GM12878 (cell line): ENCODE measurements at regions not wholly inside any gene's neighbourhood (a gene's known extent, or its start where the extent isn't known, plus 50 kb on each side); places are given as distances from the start of the nearest gene placed in this dataset.

Source experiments
- BMI1 ChIP-seq: fragments of 450-650 bp; IDR thresholded peaks from 2 replicates; pipeline ENCODE4 v1.6.1; 2016; ENCODE audit warnings: mild to moderate bottlenecking, moderate library complexity, borderline replicate concordance
- CBX5 ChIP-seq: sonication (generic); IDR thresholded peaks from 2 replicates; pipeline ENCODE4 v1.6.1; 2016; ENCODE audit warnings: low read depth, moderate library complexity, mild to moderate bottlenecking, inconsistent platforms
- CEBPB ChIP-seq, 2 experiments: fragments of 150-350 bp in 1 of 2; IDR thresholded peaks; 2 replicates each; pipeline ENCODE4 v1.6.1; 2012 to 2014; ENCODE audit warnings: low read depth in 2 of 2, low read length in 2 of 2, borderline replicate concordance in 1 of 2, inconsistent platforms in 1 of 2
- CTCF ChIP-seq, 3 experiments: IDR thresholded peaks in 2 of 3; conservative IDR thresholded peaks in 1 of 3; 2 replicates each; pipeline ENCODE4 v1.5.1; 2011; ENCODE audit warnings: low read depth in 3 of 3, low read length in 3 of 3, mild to moderate bottlenecking in 3 of 3, control low read depth in 2 of 3, moderate library complexity in 2 of 3, inconsistent platforms in 1 of 3, mixed read lengths in 1 of 3; ENCODE audit not compliant: control insufficient read depth in 2 of 3, insufficient read depth in 1 of 3; ENCODE audit errors: extremely low read depth in 1 of 3
- EGR1 ChIP-seq, 2 experiments: IDR thresholded peaks; 1 replicate in 1 of 2; 2 replicates in 1 of 2; pipeline ENCODE4 v1.6.1; 2011 to 2012; ENCODE audit warnings: low read depth in 2 of 2, low read length in 2 of 2, borderline replicate concordance in 1 of 2, mild to moderate bottlenecking in 1 of 2, moderate library complexity in 1 of 2
- EP300 ChIP-seq, 2 experiments: fragments of 150-350 bp in 1 of 2; IDR thresholded peaks; 2 replicates each; pipeline ENCODE4 v1.6.1; 2011 to 2012; ENCODE audit warnings: low read depth in 2 of 2, low read length in 2 of 2, borderline replicate concordance in 1 of 2, improper control_type of control experiment in 1 of 2, inconsistent platforms in 1 of 2; ENCODE audit not compliant: control insufficient read depth in 1 of 2
- EZH2 ChIP-seq: IDR thresholded peaks from 2 replicates; pipeline ENCODE4 v1.6.1; 2012; ENCODE audit warnings: low read depth, mild to moderate bottlenecking, control low read depth, inconsistent platforms, low read length, borderline replicate concordance; ENCODE audit not compliant: control insufficient read depth
- JUNB ChIP-seq: IDR thresholded peaks from 2 replicates; pipeline ENCODE4 v1.6.1; 2016; ENCODE audit warnings: antibody characterized with exemption, mild to moderate bottlenecking
- MAX ChIP-seq: IDR thresholded peaks from 2 replicates; pipeline ENCODE4 v1.6.1; 2012; ENCODE audit warnings: low read depth, low read length, improper control_type of control experiment
- POLR2AphosphoS2 ChIP-seq: IDR thresholded peaks from 2 replicates; pipeline ENCODE4 v1.6.1; 2011; ENCODE audit warnings: low read depth, mild to moderate bottlenecking, low read length, improper control_type of control experiment, moderate library complexity
- SMARCA5 ChIP-seq: fragments of 450-650 bp; IDR thresholded peaks from 2 replicates; pipeline ENCODE4 v1.6.1; 2017; ENCODE audit warnings: mild to moderate bottlenecking
- TARDBP ChIP-seq: IDR thresholded peaks from 2 replicates; pipeline ENCODE4 v1.6.1; 2016; ENCODE audit warnings: borderline replicate concordance
- USF1 ChIP-seq: IDR thresholded peaks from 2 replicates; pipeline ENCODE4 v1.6.1; 2011; ENCODE audit warnings: borderline replicate concordance, low read depth, mild to moderate bottlenecking, moderate library complexity, mixed read lengths, low read length; ENCODE audit not compliant: insufficient read depth; ENCODE audit errors: extremely low read length
- TF ChIP-seq, protein P1 (sequence below): fragments of 450-650 bp; IDR thresholded peaks from 2 replicates; pipeline ENCODE4 v1.6.1; 2018; ENCODE audit warnings: borderline replicate concordance, mild to moderate bottlenecking; ENCODE audit not compliant: partially characterized antibody

- TF ChIP-seq EZH2 (no peak), CTCF (IDR thresholded peaks at IDR 0.05 in 2 of 3, conservative IDR thresholded peaks at IDR 0.05 in 1 of 3; ENCODE audit: control insufficient read depth in 2 of 3, extremely low read depth in 1 of 3, insufficient read depth in 1 of 3, low read depth in 3 of 3, low read length in 3 of 3) (no peak), USF1 (no peak), EP300 (IDR thresholded peaks at IDR 0.05; ENCODE audit: borderline replicate concordance in 1 of 2, control insufficient read depth in 1 of 2, low read depth in 2 of 2, low read length in 2 of 2) (no peak), CEBPB (IDR thresholded peaks at IDR 0.05; ENCODE audit: borderline replicate concordance in 1 of 2, low read depth in 2 of 2, low read length in 2 of 2) (no peak), EGR1 (IDR thresholded peaks at IDR 0.05; ENCODE audit: borderline replicate concordance in 1 of 2, low read depth in 2 of 2, low read length in 2 of 2) (no peak), TARDBP (no peak), BMI1 (no peak), JUNB (no peak), MAX (no peak), POLR2AphosphoS2 (no peak), CBX5 (no peak), SMARCA5 (no peak)
- TF ChIP-seq, protein P1, sequence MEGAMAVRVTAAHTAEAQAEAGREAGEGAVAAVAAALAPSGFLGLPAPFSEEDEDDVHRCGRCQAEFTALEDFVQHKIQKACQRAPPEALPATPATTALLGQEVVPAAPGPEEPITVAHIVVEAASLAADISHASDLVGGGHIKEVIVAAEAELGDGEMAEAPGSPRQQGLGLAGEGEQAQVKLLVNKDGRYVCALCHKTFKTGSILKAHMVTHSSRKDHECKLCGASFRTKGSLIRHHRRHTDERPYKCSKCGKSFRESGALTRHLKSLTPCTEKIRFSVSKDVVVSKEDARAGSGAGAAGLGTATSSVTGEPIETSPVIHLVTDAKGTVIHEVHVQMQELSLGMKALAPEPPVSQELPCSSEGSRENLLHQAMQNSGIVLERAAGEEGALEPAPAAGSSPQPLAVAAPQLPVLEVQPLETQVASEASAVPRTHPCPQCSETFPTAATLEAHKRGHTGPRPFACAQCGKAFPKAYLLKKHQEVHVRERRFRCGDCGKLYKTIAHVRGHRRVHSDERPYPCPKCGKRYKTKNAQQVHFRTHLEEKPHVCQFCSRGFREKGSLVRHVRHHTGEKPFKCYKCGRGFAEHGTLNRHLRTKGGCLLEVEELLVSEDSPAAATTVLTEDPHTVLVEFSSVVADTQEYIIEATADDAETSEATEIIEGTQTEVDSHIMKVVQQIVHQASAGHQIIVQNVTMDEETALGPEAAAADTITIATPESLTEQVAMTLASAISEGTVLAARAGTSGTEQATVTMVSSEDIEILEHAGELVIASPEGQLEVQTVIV = no peak
These were observed 592.6 kb upstream of the ADAMTS16 start for GRCh38 chr5:4547547-4547946.
